ENCODE measurements at regions not wholly inside any gene's neighbourhood (a gene's known extent, or its start where the extent isn't known, plus 50 kb on each side); places are given as distances from the start of the nearest gene placed in this dataset.

DNA sequence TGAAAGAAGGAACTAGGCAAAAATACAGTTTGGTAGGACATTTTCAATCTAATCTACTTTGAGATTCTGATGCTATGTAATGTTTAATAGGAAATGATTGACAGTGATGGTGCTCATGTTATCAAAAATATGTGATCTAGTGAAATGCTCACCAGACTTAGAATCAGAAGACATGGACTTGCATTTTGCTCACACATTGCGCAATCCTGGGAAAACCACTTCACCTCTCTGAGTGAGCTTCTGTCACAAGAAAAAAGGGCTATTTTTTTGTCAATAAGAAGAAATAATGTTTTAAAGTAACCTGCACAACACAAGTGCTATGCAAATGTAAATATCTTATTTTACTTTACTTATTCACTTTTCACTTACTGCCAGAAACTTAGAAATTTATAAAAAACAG lies 380.9 kb upstream of the HTR2A start:
- TF ChIP-seq, protein P1, sequence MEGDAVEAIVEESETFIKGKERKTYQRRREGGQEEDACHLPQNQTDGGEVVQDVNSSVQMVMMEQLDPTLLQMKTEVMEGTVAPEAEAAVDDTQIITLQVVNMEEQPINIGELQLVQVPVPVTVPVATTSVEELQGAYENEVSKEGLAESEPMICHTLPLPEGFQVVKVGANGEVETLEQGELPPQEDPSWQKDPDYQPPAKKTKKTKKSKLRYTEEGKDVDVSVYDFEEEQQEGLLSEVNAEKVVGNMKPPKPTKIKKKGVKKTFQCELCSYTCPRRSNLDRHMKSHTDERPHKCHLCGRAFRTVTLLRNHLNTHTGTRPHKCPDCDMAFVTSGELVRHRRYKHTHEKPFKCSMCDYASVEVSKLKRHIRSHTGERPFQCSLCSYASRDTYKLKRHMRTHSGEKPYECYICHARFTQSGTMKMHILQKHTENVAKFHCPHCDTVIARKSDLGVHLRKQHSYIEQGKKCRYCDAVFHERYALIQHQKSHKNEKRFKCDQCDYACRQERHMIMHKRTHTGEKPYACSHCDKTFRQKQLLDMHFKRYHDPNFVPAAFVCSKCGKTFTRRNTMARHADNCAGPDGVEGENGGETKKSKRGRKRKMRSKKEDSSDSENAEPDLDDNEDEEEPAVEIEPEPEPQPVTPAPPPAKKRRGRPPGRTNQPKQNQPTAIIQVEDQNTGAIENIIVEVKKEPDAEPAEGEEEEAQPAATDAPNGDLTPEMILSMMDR (IDR thresholded peaks at IDR 0.05; ENCODE audit: low read depth, low read length), result no peak
- TF ChIP-seq MYC (IDR thresholded peaks at IDR 0.05; ENCODE audit: low read depth, low read length), result no peak
- TF ChIP-seq, protein P2, sequence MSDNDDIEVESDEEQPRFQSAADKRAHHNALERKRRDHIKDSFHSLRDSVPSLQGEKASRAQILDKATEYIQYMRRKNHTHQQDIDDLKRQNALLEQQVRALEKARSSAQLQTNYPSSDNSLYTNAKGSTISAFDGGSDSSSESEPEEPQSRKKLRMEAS (IDR thresholded peaks at IDR 0.05; ENCODE audit: low read depth, low read length), result no peak
- no peak for TF ChIP-seq POLR2A (IDR thresholded peaks at IDR 0.05; ENCODE audit: extremely low read depth, insufficient read length)
- DNase-seq (ENCODE audit: low read depth), result peak; percentile 32
- H3K4me3 ChIP-seq (ENCODE audit: low read depth, low read length), result no peak overlapping the region

DNA sequence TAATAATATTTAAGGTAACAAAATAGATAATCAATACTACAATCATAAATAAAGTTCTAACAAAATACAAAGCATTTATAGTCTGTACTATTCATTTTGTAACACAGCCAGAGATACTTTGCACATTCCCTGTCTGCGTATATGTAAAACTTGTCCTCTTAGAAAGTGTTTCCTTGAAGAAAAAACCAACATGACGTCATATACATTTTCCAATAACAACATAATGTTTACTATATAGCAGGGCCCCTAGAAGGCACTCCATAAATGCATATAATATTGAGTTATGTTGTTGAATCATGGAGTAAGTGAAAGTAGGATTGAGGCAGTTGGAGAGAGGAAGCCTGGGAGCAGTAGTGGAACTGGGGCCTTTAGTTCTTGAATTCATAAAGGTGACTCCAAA lies 371.4 kb upstream of the HTR2A start:
- no peak for DNase-seq (ENCODE audit: low read depth)
- H3K4me3 ChIP-seq (ENCODE audit: low read depth, low read length), result no peak overlapping the region
- TF ChIP-seq, protein P1 (IDR thresholded peaks at IDR 0.05; ENCODE audit: low read depth, low read length), result no peak
- TF ChIP-seq, protein P2 (IDR thresholded peaks at IDR 0.05; ENCODE audit: low read depth, low read length), result no peak

DNA sequence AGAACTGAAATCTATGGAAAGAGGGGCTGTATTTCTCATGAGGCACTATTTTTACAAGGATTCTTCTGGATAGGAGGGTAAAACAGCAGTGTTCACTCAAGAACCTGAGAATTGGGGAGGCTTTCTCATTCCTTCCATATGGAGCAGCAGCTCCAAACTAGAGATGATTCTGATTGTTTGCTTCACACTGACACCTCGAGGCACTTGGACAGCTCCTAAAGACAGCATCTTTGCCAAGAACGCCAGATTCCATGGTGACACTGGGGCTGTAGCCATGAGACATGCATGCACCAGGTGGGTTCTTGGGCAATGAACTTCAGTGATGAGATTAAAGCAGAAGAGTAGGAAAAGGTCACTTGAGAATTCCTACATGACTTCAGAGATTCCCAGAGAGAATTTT lies 361.5 kb upstream of the HTR2A start:
- no peak for DNase-seq (ENCODE audit: low read depth)
- no peak overlapping the region for H3K4me3 ChIP-seq (ENCODE audit: low read depth, low read length)
- TF ChIP-seq, protein P2 (IDR thresholded peaks at IDR 0.05; ENCODE audit: low read depth, low read length), result no peak
- TF ChIP-seq MYC (IDR thresholded peaks at IDR 0.05; ENCODE audit: low read depth, low read length) (no peak), POLR2A (IDR thresholded peaks at IDR 0.05; ENCODE audit: extremely low read depth, insufficient read length) (no peak)
- TF ChIP-seq, protein P1 (IDR thresholded peaks at IDR 0.05; ENCODE audit: low read depth, low read length), result no peak

DNA sequence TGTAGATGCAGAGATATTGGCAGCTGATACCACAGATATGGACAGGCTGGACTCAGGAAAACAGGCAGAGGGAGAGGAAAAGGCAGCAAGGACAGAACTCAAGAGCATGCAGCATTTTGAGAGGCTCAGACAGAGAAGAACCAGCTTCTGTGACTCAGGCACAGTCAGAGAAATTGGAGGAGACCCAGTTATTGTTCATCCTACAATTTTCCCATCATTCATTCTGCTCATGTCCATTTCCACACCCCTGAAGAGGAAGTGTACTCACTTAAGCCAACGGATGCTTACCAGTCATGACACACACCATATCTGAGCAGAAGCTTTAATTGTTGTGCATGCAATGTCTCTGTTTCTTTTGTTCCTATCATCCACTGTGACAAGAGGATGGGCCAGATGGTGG lies 359.8 kb upstream of the HTR2A start:
- TF ChIP-seq MYC (IDR thresholded peaks at IDR 0.05; ENCODE audit: low read depth, low read length), result no peak
- TF ChIP-seq, protein P2 (IDR thresholded peaks at IDR 0.05; ENCODE audit: low read depth, low read length), result no peak
- TF ChIP-seq, protein P1 (IDR thresholded peaks at IDR 0.05; ENCODE audit: low read depth, low read length), result no peak
- TF ChIP-seq POLR2A (IDR thresholded peaks at IDR 0.05; ENCODE audit: extremely low read depth, insufficient read length), result no peak
- no peak for DNase-seq (ENCODE audit: low read depth)
- no peak overlapping the region for H3K4me3 ChIP-seq (ENCODE audit: low read depth, low read length)

DNA sequence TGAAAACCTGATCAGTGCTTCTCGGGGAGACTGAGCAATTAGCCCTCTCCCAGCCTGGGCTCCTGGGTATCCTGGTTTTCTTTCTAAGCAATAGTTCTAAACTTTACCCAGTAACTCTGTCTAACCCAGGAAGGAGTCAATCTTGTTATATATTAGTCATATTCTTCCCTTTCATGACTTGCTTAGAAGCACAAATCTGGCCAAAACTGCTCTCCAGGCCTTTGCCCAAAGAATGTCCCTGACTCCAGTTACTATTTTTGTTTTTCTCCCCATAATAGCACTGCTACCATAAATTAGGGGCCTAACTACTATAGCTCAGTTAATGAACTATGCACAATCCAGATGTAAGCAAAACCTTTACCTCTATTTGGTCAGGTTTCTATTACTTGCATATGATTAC lies 355.8 kb upstream of the HTR2A start:
- H3K4me3 ChIP-seq (ENCODE audit: low read depth, low read length), result no peak overlapping the region
- TF ChIP-seq, protein P1 (IDR thresholded peaks at IDR 0.05; ENCODE audit: low read depth, low read length), result no peak
- TF ChIP-seq MYC (IDR thresholded peaks at IDR 0.05; ENCODE audit: low read depth, low read length) (no peak), POLR2A (IDR thresholded peaks at IDR 0.05; ENCODE audit: extremely low read depth, insufficient read length) (no peak)
- TF ChIP-seq, protein P2 (IDR thresholded peaks at IDR 0.05; ENCODE audit: low read depth, low read length), result no peak
- no peak for DNase-seq (ENCODE audit: low read depth)

DNA sequence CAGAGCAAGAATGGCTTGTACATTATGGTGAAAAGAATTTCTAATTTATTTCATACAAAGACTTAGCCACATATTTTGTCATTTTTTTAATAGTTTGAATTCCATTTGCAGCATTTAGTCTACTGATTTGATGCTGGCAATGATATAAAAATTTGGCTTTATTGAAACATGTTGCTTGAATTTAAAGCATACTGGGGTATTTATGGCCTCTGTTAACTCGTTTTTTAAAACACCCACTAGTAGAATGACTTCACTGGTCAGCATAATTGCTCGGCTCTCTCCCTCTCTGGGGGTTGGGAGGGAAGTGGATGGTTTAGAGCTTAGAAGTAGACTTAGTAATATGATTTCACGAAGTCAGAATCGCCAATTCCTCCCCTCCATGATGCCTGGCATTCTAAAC lies 354.9 kb upstream of the HTR2A start:
- DNase-seq (ENCODE audit: low read depth), result no peak
- no peak overlapping the region for H3K4me3 ChIP-seq (ENCODE audit: low read depth, low read length)
- TF ChIP-seq, protein P1 (IDR thresholded peaks at IDR 0.05; ENCODE audit: low read depth, low read length), result no peak
- TF ChIP-seq, protein P2 (IDR thresholded peaks at IDR 0.05; ENCODE audit: low read depth, low read length), result no peak
- TF ChIP-seq MYC (IDR thresholded peaks at IDR 0.05; ENCODE audit: low read depth, low read length), result no peak
- TF ChIP-seq POLR2A (IDR thresholded peaks at IDR 0.05; ENCODE audit: extremely low read depth, insufficient read length), result no peak

Data from NB4 (cell line).